ENCODE measurements at regions not wholly inside any gene's neighbourhood (a gene's known extent, or its start where the extent isn't known, plus 50 kb on each side); places are given as distances from the start of the nearest gene placed in this dataset.

GRCh38 chr17:12592941-12593340, 72.7 kb upstream of the MYOCD start:
- no peak for DNase-seq
- Histone ChIP-seq H3K36me3 (no peaks in the 10 kb centered on the region), H3K4me3 (ENCODE audit: low read depth, low read length) (no peak overlapping the region), H3K9me3 (no peaks in the 10 kb centered on the region), H3K4me1 (no peaks in the 10 kb centered on the region), H3K27me3 (no peaks in the 10 kb centered on the region)
- TF ChIP-seq CTCF (IDR thresholded peaks at IDR 0.05; ENCODE audit: low read depth, low read length): no peak

- H3K4me3 ChIP-seq (ENCODE audit: low read depth, low read length): no peak overlapping the region
Measured at GRCh38 chr17:12596961-12597360, 68.7 kb upstream of the MYOCD start.

GRCh38 chr17:12597895-12598294, 67.8 kb upstream of the MYOCD start:
- TF ChIP-seq CTCF (IDR thresholded peaks at IDR 0.05; ENCODE audit: low read depth, low read length): no peak
- Histone ChIP-seq H3K27me3 (no peaks in the 10 kb centered on the region), H3K4me3 (ENCODE audit: low read depth, low read length) (no peak overlapping the region), H3K4me1 (no peaks in the 10 kb centered on the region), H3K9me3 (no peaks in the 10 kb centered on the region), H3K36me3 (no peaks in the 10 kb centered on the region)
- no peak for DNase-seq

More at GRCh38 chr17:12596961-12597360, 68.7 kb upstream of the MYOCD start:
- H3K27me3 ChIP-seq: no peaks in the 10 kb centered on the region
- H3K4me1 ChIP-seq: no peaks in the 10 kb centered on the region
- H3K9me3 ChIP-seq: no peaks in the 10 kb centered on the region
- TF ChIP-seq CTCF (IDR thresholded peaks at IDR 0.05; ENCODE audit: low read depth, low read length): no peak
- DNase-seq: no peak
- no peaks in the 10 kb centered on the region for H3K36me3 ChIP-seq

- TF ChIP-seq CTCF (IDR thresholded peaks at IDR 0.05; ENCODE audit: low read depth, low read length): no peak
- Histone ChIP-seq H3K9me3 (no peaks in the 10 kb centered on the region), H3K4me1 (no peaks in the 10 kb centered on the region), H3K4me3 (ENCODE audit: low read depth, low read length) (no peak overlapping the region), H3K27me3 (no peaks in the 10 kb centered on the region), H3K36me3 (no peaks in the 10 kb centered on the region)
- no peak for DNase-seq
Measured at GRCh38 chr17:12599186-12599920, 66.3 kb upstream of the MYOCD start.

- no peaks in the 10 kb centered on the region for H3K27me3 ChIP-seq
- H3K36me3 ChIP-seq: no peaks in the 10 kb centered on the region
- no peaks in the 10 kb centered on the region for H3K9me3 ChIP-seq
- TF ChIP-seq CTCF (IDR thresholded peaks at IDR 0.05; ENCODE audit: low read depth, low read length): no peak
- H3K4me1 ChIP-seq: no peaks in the 10 kb centered on the region
- no peak for DNase-seq
- H3K4me3 ChIP-seq (ENCODE audit: low read depth, low read length): no peak overlapping the region
Measured at GRCh38 chr17:12600349-12600748, 65.3 kb upstream of the MYOCD start.

- Histone ChIP-seq H3K4me3 (ENCODE audit: low read depth, low read length) (no peak overlapping the region), H3K27me3 (no peaks in the 10 kb centered on the region), H3K9me3 (no peaks in the 10 kb centered on the region), H3K4me1 (no peaks in the 10 kb centered on the region), H3K36me3 (no peaks in the 10 kb centered on the region)
- no peak for DNase-seq
- no peak for TF ChIP-seq CTCF (IDR thresholded peaks at IDR 0.05; ENCODE audit: low read depth, low read length)
Measured at GRCh38 chr17:12603566-12603965, 62.1 kb upstream of the MYOCD start.
